ENCODE measurements at regions not wholly inside any gene's neighbourhood (a gene's known extent, or its start where the extent isn't known, plus 50 kb on each side); places are given as distances from the start of the nearest gene placed in this dataset.

GRCh38 chr18:22268641-22269128 lies 99.3 kb downstream of the GATA6 start:
- H3K4me3 Mint-ChIP-seq (ENCODE audit: unreplicated experiment) = no peak overlapping the region
- no peak overlapping the region for H3K27ac Mint-ChIP-seq (ENCODE audit: low read depth, unreplicated experiment)
- ChIA-PET POLR2A (no interaction called here), CTCF (no interaction called here)
- intact Hi-C loops (cut with micrococcal nuclease) = no loop called here
- TF ChIP-seq CTCF (IDR thresholded peaks at IDR 0.05; ENCODE audit: unreplicated experiment) = no peak
- no peaks in the 10 kb centered on the region for H3K4me1 Mint-ChIP-seq (ENCODE audit: insufficient read depth, unreplicated experiment)
- no peaks in the 10 kb centered on the region for H3K9me3 Mint-ChIP-seq (ENCODE audit: unreplicated experiment)
- no peaks in the 10 kb centered on the region for H3K36me3 Mint-ChIP-seq (ENCODE audit: insufficient read depth, unreplicated experiment)
- H3K27me3 Mint-ChIP-seq (ENCODE audit: insufficient read depth, unreplicated experiment) = peaks cover 18% of the 10 kb centered on the region
- peak; percentile 25 for DNase-seq (ENCODE audit: unreplicated experiment)
- no TSS peak for BruUV-seq (replicated peaks)

- Mint-ChIP-seq H3K27me3 (ENCODE audit: insufficient read depth, unreplicated experiment) (peaks cover 14% of the 10 kb centered on the region), H3K36me3 (ENCODE audit: insufficient read depth, unreplicated experiment) (no peaks in the 10 kb centered on the region), H3K4me1 (ENCODE audit: insufficient read depth, unreplicated experiment) (no peaks in the 10 kb centered on the region), H3K27ac (ENCODE audit: low read depth, unreplicated experiment) (no peak overlapping the region), H3K4me3 (ENCODE audit: unreplicated experiment) (no peak overlapping the region), H3K9me3 (ENCODE audit: unreplicated experiment) (no peaks in the 10 kb centered on the region)
- no peak for TF ChIP-seq CTCF (IDR thresholded peaks at IDR 0.05; ENCODE audit: unreplicated experiment)
- no peak for DNase-seq (ENCODE audit: unreplicated experiment)
- intact Hi-C loops (cut with micrococcal nuclease) = no loop called here
- POLR2A ChIA-PET = no interaction called here
- CTCF ChIA-PET = interaction anchor here (0.5 kb wide), 1 partner anchor 93 kb away, joined by 3 read pairs; no protein-coding TSS in a partner anchor
- BruUV-seq (replicated peaks) = no TSS peak
Observed at GRCh38 chr18:22267697-22268096, 98.3 kb downstream of the GATA6 start.

GRCh38 chr18:22267225-22267624 lies 97.8 kb downstream of the GATA6 start:
- CTCF ChIA-PET = interaction anchor here (0.5 to 0.6 kb wide), 2 partner anchors 93 to 257 kb away, joined by 3 read pairs; no protein-coding TSS in a partner anchor
- DNase-seq (ENCODE audit: unreplicated experiment) = no peak
- Mint-ChIP-seq H3K27me3 (ENCODE audit: insufficient read depth, unreplicated experiment) (peaks cover 14% of the 10 kb centered on the region), H3K36me3 (ENCODE audit: insufficient read depth, unreplicated experiment) (no peaks in the 10 kb centered on the region), H3K4me1 (ENCODE audit: insufficient read depth, unreplicated experiment) (no peaks in the 10 kb centered on the region), H3K9me3 (ENCODE audit: unreplicated experiment) (no peaks in the 10 kb centered on the region), H3K4me3 (ENCODE audit: unreplicated experiment) (no peak overlapping the region), H3K27ac (ENCODE audit: low read depth, unreplicated experiment) (no peak overlapping the region)
- POLR2A ChIA-PET = interaction anchor here (1.3 kb wide), 1 partner anchor 14 kb away, joined by 3 read pairs; no protein-coding TSS in a partner anchor
- BruUV-seq (replicated peaks) = no TSS peak
- intact Hi-C loops (cut with micrococcal nuclease) = no loop called here
- TF ChIP-seq CTCF (IDR thresholded peaks at IDR 0.05; ENCODE audit: unreplicated experiment) = no peak

- Mint-ChIP-seq H3K9me3 (ENCODE audit: unreplicated experiment) (no peaks in the 10 kb centered on the region), H3K4me3 (ENCODE audit: unreplicated experiment) (no peak overlapping the region), H3K36me3 (ENCODE audit: insufficient read depth, unreplicated experiment) (no peaks in the 10 kb centered on the region), H3K4me1 (ENCODE audit: insufficient read depth, unreplicated experiment) (no peaks in the 10 kb centered on the region), H3K27ac (ENCODE audit: low read depth, unreplicated experiment) (no peak overlapping the region), H3K27me3 (ENCODE audit: insufficient read depth, unreplicated experiment) (peaks cover 8% of the 10 kb centered on the region)
- POLR2A ChIA-PET = interaction anchor here (1.3 kb wide), 1 partner anchor 13 kb away, joined by 3 read pairs; no protein-coding TSS in a partner anchor
- CTCF ChIA-PET = no interaction called here
- intact Hi-C loops (cut with micrococcal nuclease) = no loop called here
- DNase-seq (ENCODE audit: unreplicated experiment) = no peak
- TF ChIP-seq CTCF (IDR thresholded peaks at IDR 0.05; ENCODE audit: unreplicated experiment) = no peak
- BruUV-seq (replicated peaks) = no TSS peak
Observed at GRCh38 chr18:22265838-22266237, 96.4 kb downstream of the GATA6 start.

Measured in MCF 10A (cell line).